ENCODE measurements at regions not wholly inside any gene's neighbourhood (a gene's known extent, or its start where the extent isn't known, plus 50 kb on each side); places are given as distances from the start of the nearest gene placed in this dataset.

- no peak for TF ChIP-seq CTCF (IDR thresholded peaks at IDR 0.05; ENCODE audit: low read depth, low read length)
- no peak for TF ChIP-seq EZH2phosphoT487 (IDR thresholded peaks at IDR 0.05; ENCODE audit: low read depth)
Measured at GRCh38 chr22:27286711-27287110, 514.8 kb downstream of the MN1 start.
